Smooth muscle cell (in vitro differentiated cells): ENCODE measurements at regions not wholly inside any gene's neighbourhood (a gene's known extent, or its start where the extent isn't known, plus 50 kb on each side); places are given as distances from the start of the nearest gene placed in this dataset.

ENCODE experiments used
- DNase-seq: peaks from one replicate; lab custom pipeline; 2025; ENCODE audit not compliant: unreplicated experiment; lab: John Stamatoyannopoulos, UW
- H2AFZ ChIP-seq: fragments of 200-600 bp; sonication (generic); 2 replicates; pipeline ENCODE4 v1.6.0; 2016; ENCODE audit warnings: antibody characterized with exemption, low read depth, mild to moderate bottlenecking
- H3F3A ChIP-seq: fragments of 200-600 bp; sonication (generic); 2 replicates; pipeline ENCODE4 v1.6.0; 2017; ENCODE audit warnings: antibody characterized with exemption, low read depth
- H3K27ac ChIP-seq: fragments of 200-600 bp; sonication (generic); 2 replicates; pipeline ENCODE4 v1.5.1; 2016; ENCODE audit warnings: low read depth, mild to moderate bottlenecking
- H3K27me3 ChIP-seq: fragments of 200-600 bp; sonication (generic); 2 replicates; pipeline ENCODE4 v1.6.1; 2016; ENCODE audit warnings: low read depth, mild to moderate bottlenecking
- H3K36me3 ChIP-seq: fragments of 200-600 bp; sonication (generic); 2 replicates; pipeline ENCODE4 v1.5.1; 2016; ENCODE audit warnings: low read depth
- H3K4me1 ChIP-seq: fragments of 200-600 bp; sonication (generic); 2 replicates; pipeline ENCODE4 v1.5.1; 2016; ENCODE audit warnings: low read depth
- H3K4me2 ChIP-seq: fragments of 200-600 bp; sonication (generic); 2 replicates; pipeline ENCODE4 v1.6.0; 2016; ENCODE audit warnings: mild to moderate bottlenecking
- H3K4me3 ChIP-seq: fragments of 200-600 bp; sonication (generic); 2 replicates; pipeline ENCODE4 v1.5.1; 2016; ENCODE audit warnings: mild to moderate bottlenecking
- H3K79me2 ChIP-seq: fragments of 200-600 bp; sonication (generic); 2 replicates; pipeline ENCODE4 v1.6.0; 2016; ENCODE audit warnings: low read depth, mild to moderate bottlenecking
- H3K9ac ChIP-seq: fragments of 200-600 bp; sonication (generic); 2 replicates; pipeline ENCODE4 v1.6.0; 2016; ENCODE audit warnings: low read depth
- H3K9me3 ChIP-seq: fragments of 200-600 bp; sonication (generic); replicated peaks from 2 replicates; pipeline ENCODE4 v1.5.1; 2016; ENCODE audit warnings: low read depth
- H4K20me1 ChIP-seq: fragments of 200-600 bp; sonication (generic); 2 replicates; pipeline ENCODE4 v1.6.0; 2016; ENCODE audit warnings: low read depth
- WGBS: methylation state at CpG from one replicate; pipeline ENCODE4 v1.1.7; 2016; ENCODE audit warnings: low lambda C conversion rate; 5-methylcytosine and 5-hydroxymethylcytosine counted together
- TF ChIP-seq, protein P1 (sequence below): fragments of 200-600 bp; sonication (generic); IDR thresholded peaks from 2 replicates; pipeline ENCODE4 v1.5.1; 2017; ENCODE audit warnings: borderline replicate concordance, mild to moderate bottlenecking, antibody characterized with exemption; ENCODE audit not compliant: insufficient read depth, poor library complexity, severe bottlenecking

DNA sequence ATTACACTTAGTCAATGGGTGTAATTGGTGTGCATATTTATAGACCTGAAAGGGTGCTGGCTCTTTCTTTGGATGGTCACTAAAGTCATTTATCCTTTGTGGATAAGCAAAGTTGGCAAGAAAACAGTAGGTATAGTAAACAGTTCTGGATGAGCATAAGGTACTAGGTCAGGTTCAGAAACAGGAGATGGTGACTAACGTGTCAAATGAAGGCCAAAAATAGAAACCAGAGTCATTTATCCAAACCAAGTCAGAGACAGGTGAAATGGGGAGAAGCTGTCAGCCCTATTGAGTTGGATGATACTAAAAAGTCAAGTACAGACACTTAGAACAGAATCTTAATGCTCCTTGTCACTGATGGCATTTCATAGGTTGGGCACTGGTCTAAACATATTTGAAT is 313.1 kb downstream of the KLHL13 start:
- Histone ChIP-seq H3K36me3 (no peaks in the 10 kb centered on the region), H3K79me2 (no peaks in the 10 kb centered on the region), H3K4me2 (no peak overlapping the region), H3K27me3 (no peaks in the 10 kb centered on the region), H3K9me3 (no peaks in the 10 kb centered on the region), H3K27ac (no peak overlapping the region), H2AFZ (no peak overlapping the region), H3F3A (no peaks in the 10 kb centered on the region), H3K9ac (no peak overlapping the region), H4K20me1 (no peaks in the 10 kb centered on the region), H3K4me3 (no peak overlapping the region), H3K4me1 (no peaks in the 10 kb centered on the region)
- WGBS: 58% methylated on average over 1 of the region's 1 CpG
- DNase-seq: no peak
- TF ChIP-seq, protein P1, sequence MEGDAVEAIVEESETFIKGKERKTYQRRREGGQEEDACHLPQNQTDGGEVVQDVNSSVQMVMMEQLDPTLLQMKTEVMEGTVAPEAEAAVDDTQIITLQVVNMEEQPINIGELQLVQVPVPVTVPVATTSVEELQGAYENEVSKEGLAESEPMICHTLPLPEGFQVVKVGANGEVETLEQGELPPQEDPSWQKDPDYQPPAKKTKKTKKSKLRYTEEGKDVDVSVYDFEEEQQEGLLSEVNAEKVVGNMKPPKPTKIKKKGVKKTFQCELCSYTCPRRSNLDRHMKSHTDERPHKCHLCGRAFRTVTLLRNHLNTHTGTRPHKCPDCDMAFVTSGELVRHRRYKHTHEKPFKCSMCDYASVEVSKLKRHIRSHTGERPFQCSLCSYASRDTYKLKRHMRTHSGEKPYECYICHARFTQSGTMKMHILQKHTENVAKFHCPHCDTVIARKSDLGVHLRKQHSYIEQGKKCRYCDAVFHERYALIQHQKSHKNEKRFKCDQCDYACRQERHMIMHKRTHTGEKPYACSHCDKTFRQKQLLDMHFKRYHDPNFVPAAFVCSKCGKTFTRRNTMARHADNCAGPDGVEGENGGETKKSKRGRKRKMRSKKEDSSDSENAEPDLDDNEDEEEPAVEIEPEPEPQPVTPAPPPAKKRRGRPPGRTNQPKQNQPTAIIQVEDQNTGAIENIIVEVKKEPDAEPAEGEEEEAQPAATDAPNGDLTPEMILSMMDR: no peak

DNA sequence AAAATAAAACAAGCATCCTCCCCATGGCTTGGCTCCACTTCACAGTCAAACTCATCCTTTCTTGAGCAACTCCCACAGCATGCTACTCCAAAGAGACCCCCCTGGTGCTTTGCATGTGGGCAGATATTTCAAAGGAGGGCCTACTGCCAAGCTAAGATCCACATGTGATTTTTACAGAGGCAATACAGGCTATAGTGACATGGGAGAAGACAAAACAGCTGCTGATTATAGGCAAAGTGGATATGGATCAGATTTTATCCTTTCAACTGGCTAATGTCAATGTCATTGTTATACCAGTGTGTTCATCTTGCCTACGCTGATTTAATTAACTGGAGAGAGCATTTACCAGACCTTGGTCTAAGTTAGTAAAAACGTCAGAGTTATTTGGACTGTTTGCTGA is 328.3 kb downstream of the KLHL13 start:
- Histone ChIP-seq H3K79me2 (no peaks in the 10 kb centered on the region), H2AFZ (no peak overlapping the region), H4K20me1 (no peaks in the 10 kb centered on the region), H3K27ac (no peak overlapping the region), H3K27me3 (no peaks in the 10 kb centered on the region), H3K4me2 (no peak overlapping the region), H3K9ac (no peak overlapping the region), H3F3A (no peaks in the 10 kb centered on the region), H3K9me3 (no peaks in the 10 kb centered on the region), H3K36me3 (no peaks in the 10 kb centered on the region), H3K4me3 (no peak overlapping the region), H3K4me1 (no peaks in the 10 kb centered on the region)
- DNase-seq: no peak
- 46% methylated on average over 2 of the region's 2 CpGs for WGBS
- TF ChIP-seq, protein P1: no peak

DNA sequence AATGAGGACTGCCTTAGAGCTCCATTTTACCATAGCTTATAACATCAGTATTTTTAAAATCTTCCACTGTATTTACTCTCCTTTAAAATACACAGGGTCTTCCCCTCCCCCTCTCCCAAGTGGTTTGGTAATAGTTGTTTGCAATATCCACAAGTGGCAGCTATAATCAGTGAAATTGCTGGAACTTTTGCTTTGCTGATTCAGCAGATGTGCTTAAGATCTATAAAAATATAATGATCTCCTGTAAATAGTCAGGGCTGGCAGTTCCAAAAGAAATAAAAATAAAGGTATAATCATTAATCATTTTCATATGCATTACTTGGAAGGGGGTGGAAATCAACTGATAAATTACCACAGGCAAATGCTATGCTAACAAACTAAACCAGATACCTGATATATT is 345.2 kb downstream of the KLHL13 start:
- no peaks in the 10 kb centered on the region for H3K79me2 ChIP-seq
- no peak overlapping the region for H3K27ac ChIP-seq
- no peak overlapping the region for H3K9ac ChIP-seq
- H4K20me1 ChIP-seq: no peaks in the 10 kb centered on the region
- H2AFZ ChIP-seq: no peak overlapping the region
- no peak overlapping the region for H3K4me3 ChIP-seq
- H3K36me3 ChIP-seq: no peaks in the 10 kb centered on the region
- no peak for DNase-seq
- H3K9me3 ChIP-seq: no peaks in the 10 kb centered on the region
- no peaks in the 10 kb centered on the region for H3K4me1 ChIP-seq
- TF ChIP-seq, protein P1: no peak
- no peak overlapping the region for H3K4me2 ChIP-seq
- H3K27me3 ChIP-seq: no peaks in the 10 kb centered on the region
- no peaks in the 10 kb centered on the region for H3F3A ChIP-seq

DNA sequence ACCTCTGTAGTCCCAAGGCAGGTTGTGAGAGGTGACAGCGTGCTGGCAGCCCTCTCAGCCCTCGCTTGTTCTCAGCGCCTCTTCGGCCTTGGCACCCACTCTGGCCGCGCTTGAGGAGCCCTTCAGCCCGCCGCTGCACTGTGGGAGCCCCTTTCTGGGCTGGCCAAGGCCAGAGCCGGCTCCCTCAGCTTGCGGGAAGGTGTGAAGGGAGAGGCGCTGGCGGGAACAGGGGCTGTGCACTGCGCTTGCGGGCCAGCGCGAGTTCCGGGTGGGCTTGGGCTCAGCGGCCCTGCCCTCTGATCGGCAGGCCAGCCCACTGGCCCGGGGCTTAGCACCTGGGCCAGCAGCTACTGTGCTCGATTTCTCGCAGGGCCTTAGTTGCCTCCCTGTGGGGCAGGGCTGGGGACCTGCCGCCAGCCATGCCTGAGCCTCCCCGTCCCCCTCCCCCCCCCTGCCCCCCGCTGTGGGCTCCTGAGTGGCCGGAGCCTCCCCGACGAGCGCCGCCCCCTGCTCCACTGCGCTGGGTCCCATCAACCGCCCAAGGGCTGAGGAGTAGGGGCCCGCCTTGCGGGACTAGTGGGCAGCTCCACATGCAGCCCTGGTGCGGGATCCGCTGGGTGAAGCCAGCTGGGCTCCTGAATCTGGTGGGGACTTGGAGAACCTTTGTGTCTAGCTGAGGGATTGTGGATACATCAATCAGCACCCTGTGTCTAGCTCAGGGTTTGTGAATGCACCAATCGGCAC is 347.6 kb downstream of the KLHL13 start:
- no peaks in the 10 kb centered on the region for H3K79me2 ChIP-seq
- H3F3A ChIP-seq: no peaks in the 10 kb centered on the region
- H3K9me3 ChIP-seq: no peaks in the 10 kb centered on the region
- no peaks in the 10 kb centered on the region for H3K27me3 ChIP-seq
- no peak overlapping the region for H3K4me2 ChIP-seq
- no peaks in the 10 kb centered on the region for H4K20me1 ChIP-seq
- no peak overlapping the region for H3K4me3 ChIP-seq
- H3K27ac ChIP-seq: no peak overlapping the region
- H3K9ac ChIP-seq: no peak overlapping the region
- TF ChIP-seq, protein P1: no peak
- no peak for DNase-seq
- H2AFZ ChIP-seq: no peak overlapping the region
- no peaks in the 10 kb centered on the region for H3K36me3 ChIP-seq
- WGBS: 96% methylated on average over 22 of the region's 37 CpGs
- no peaks in the 10 kb centered on the region for H3K4me1 ChIP-seq
